Upper lobe of left lung (tissue), 4 donors: ENCODE measurements at regions not wholly inside any gene's neighbourhood (a gene's known extent, or its start where the extent isn't known, plus 50 kb on each side); places are given as distances from the start of the nearest gene placed in this dataset.
"Not testable (repeated sequence)": the region's sequence is repeated elsewhere in the genome, so short reads cannot be mapped to it uniquely, and the experiment has no call there.

ENCODE experiments used
- CTCF ChIP-seq, 6 experiments: fragments of 450-650 bp in 4 of 6; fragments of 200-600 bp in 2 of 6; sonication (generic) in 2 of 6; IDR thresholded peaks; one replicate each; pipeline ENCODE4 v1.5.1; 2016 to 2019; ENCODE audit warnings: antibody characterized with exemption in 6 of 6
- EP300 ChIP-seq, 4 donors: sonication (generic); formaldehyde crosslinking; IDR thresholded peaks; one replicate each; pipeline ENCODE4 v1.5.1; 2017; ENCODE audit warnings: antibody characterized with exemption in 4 of 4, control low read depth in 2 of 4
- POLR2A ChIP-seq, 4 donors: fragments of 450-650 bp; IDR thresholded peaks; one replicate each; pipeline ENCODE4 v1.5.1; 2016 to 2017; ENCODE audit warnings: antibody characterized with exemption in 4 of 4, mild to moderate bottlenecking in 2 of 4
- POLR2AphosphoS5 ChIP-seq, 2 donors: sonication (generic); formaldehyde crosslinking; IDR thresholded peaks; one replicate each; pipeline ENCODE4 v1.5.1; 2017; ENCODE audit warnings: antibody characterized with exemption in 2 of 2

DNA sequence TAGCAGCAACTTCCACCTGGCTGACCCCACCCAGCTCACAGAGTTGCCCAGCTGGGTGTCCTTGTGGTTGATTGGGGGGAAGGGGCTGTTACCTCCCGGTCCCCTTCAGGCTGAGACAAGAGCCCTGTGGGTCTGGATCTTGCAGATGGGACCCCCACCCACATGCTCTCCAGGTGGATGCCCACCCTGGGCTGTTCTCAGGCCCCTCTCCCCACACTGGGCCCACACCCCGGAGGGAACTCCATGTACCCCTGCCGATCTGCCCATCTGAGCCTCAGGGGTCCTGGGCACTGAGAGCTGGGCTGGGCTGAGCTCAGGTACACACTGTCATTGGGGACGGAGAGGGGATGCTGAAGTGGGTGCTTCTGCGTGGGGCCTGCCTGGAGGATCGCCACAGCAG lies 1453.9 kb upstream of the TPTE start:
- not testable (repeated sequence) for TF ChIP-seq CTCF, POLR2AphosphoS5, POLR2A, EP300 (IDR thresholded peaks at IDR 0.05)
